NCI-H2029 treated with DMSO at 0.1 percent for 48 hours (cell line): ENCODE measurements at regions not wholly inside any gene's neighbourhood (a gene's known extent, or its start where the extent isn't known, plus 50 kb on each side); places are given as distances from the start of the nearest gene placed in this dataset.
"Not testable (repeated sequence)": the region's sequence is repeated elsewhere in the genome, so short reads cannot be mapped to it uniquely, and the experiment has no call there.

Experiments
- DNase-seq: peaks from one replicate; lab custom pipeline; 2025; lab: John Stamatoyannopoulos, UW

- not testable (repeated sequence) for DNase-seq
Measured at GRCh38 chr1:121116522-121117297, 67.4 kb downstream of the FAM72B start.

DNA sequence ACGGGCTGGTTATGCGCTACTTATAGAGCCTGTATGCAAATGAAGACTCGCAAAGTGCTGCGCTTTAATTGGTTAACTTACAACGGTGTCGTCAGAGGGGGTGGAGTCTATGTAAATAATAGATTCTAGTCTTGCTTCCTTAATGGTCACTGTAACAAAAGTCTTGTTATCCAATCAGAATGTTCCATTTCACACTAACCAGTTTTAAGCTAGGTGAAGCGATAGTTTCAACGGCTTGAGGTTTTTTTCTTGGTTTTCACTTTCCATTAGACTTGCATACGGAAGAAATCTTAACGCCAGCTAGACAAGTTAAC, 66.9 kb downstream of the FAM72B start:
- not testable (repeated sequence) for DNase-seq

DNA sequence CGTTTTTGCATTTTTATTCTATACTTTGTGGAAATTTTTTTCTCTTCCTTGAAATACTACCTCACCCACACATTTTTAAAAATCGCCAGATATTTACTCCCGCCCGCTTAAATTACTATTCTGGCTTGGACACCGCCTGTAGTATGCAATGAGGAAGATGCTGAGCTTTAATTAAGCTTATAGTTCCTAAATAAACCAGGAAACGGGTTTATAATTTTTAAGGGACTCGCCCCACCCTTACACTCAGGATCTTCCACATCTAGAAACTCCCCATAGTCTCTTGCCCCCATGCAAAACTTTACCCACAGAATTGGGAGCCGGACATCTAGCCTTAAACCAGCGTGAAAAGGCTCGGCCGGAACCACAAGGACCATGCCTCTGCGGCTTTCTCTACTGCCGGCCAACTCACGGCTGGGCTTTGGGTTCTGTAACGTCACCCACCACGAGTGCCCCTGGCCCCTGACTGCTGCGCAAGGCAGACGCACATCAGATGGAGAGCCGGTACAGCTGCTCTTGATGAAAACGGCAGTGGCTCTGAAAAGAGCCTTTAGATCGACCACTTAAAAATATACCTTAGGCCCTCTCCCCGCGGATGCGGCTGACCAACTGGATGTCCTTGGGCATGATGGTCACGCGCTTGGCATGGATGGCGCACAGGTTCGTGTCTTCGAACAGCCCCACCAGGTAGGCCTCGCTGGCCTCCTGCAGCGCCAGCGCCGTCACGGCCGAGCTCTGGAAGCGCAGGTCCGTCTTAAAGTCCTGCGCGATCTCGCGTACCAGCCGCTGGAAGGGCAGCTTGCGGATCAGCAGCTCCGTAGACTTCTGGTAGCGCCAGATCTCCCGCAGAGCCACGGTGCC, 66.3 kb downstream of the FAM72B start:
- DNase-seq = not testable (repeated sequence)
